ENCODE measurements at regions not wholly inside any gene's neighbourhood (a gene's known extent, or its start where the extent isn't known, plus 50 kb on each side); places are given as distances from the start of the nearest gene placed in this dataset.

- H3K36me3 ChIP-seq (ENCODE audit: control insufficient read depth in 2 of 2, insufficient read depth in 2 of 2, low read length in 1 of 2): no peaks in the 10 kb centered on the region
- no peak for DNase-seq (ENCODE audit: low read depth in 6 of 9, low spot score in 9 of 9)
- H3K4me1 ChIP-seq (ENCODE audit: control insufficient read depth in 2 of 2, insufficient read depth in 2 of 2, low read length in 2 of 2): no peaks in the 10 kb centered on the region
- peaks cover 0 to 5% of the 10 kb centered on the region in 2 donors for H3K9me3 ChIP-seq (ENCODE audit: control insufficient read depth in 2 of 2, insufficient read depth in 1 of 2, low read length in 1 of 2)
- no peak overlapping the region for H3K27ac ChIP-seq (ENCODE audit: low read depth in 1 of 2, low read length in 1 of 2)
- H3K27me3 ChIP-seq (ENCODE audit: control insufficient read depth in 2 of 2, insufficient read depth in 1 of 2, low read length in 1 of 2): no peaks in the 10 kb centered on the region
- H3K4me3 ChIP-seq (ENCODE audit: low read length in 2 of 2): no peak overlapping the region
Observed at GRCh38 chrX:87374324-87374723, 143.3 kb upstream of the KLHL4 start.

- Histone ChIP-seq H3K27ac (ENCODE audit: low read depth in 1 of 2, low read length in 1 of 2) (no peak overlapping the region), H3K27me3 (ENCODE audit: control insufficient read depth in 2 of 2, insufficient read depth in 1 of 2, low read length in 1 of 2) (no peaks in the 10 kb centered on the region), H3K4me1 (ENCODE audit: control insufficient read depth in 2 of 2, insufficient read depth in 2 of 2, low read length in 2 of 2) (no peaks in the 10 kb centered on the region), H3K9me3 (ENCODE audit: control insufficient read depth in 2 of 2, insufficient read depth in 1 of 2, low read length in 1 of 2) (no peaks in the 10 kb centered on the region), H3K4me3 (ENCODE audit: low read length in 2 of 2) (no peak overlapping the region), H3K36me3 (ENCODE audit: control insufficient read depth in 2 of 2, insufficient read depth in 2 of 2, low read length in 1 of 2) (no peaks in the 10 kb centered on the region)
- DNase-seq (ENCODE audit: low read depth in 6 of 9, low spot score in 9 of 9): no peak
- WGBS: 95% methylated on average over 4 of the region's 4 CpGs
Observed at GRCh38 chrX:87376896-87377295, 140.7 kb upstream of the KLHL4 start.

- no peak for DNase-seq (ENCODE audit: low read depth in 6 of 9, low spot score in 9 of 9)
- H3K36me3 ChIP-seq (ENCODE audit: control insufficient read depth in 2 of 2, insufficient read depth in 2 of 2, low read length in 1 of 2): no peaks in the 10 kb centered on the region
- H3K4me1 ChIP-seq (ENCODE audit: control insufficient read depth in 2 of 2, insufficient read depth in 2 of 2, low read length in 2 of 2): no peaks in the 10 kb centered on the region
- H3K27me3 ChIP-seq (ENCODE audit: control insufficient read depth in 2 of 2, insufficient read depth in 1 of 2, low read length in 1 of 2): no peaks in the 10 kb centered on the region
- no peaks in the 10 kb centered on the region for H3K9me3 ChIP-seq (ENCODE audit: control insufficient read depth in 2 of 2, insufficient read depth in 1 of 2, low read length in 1 of 2)
- no peak overlapping the region for H3K27ac ChIP-seq (ENCODE audit: low read depth in 1 of 2, low read length in 1 of 2)
- WGBS: 95% methylated on average over 1 of the region's 1 CpG
- no peak overlapping the region for H3K4me3 ChIP-seq (ENCODE audit: low read length in 2 of 2)
Observed at GRCh38 chrX:87388381-87388780, 129.2 kb upstream of the KLHL4 start.

- Histone ChIP-seq H3K27ac (ENCODE audit: low read depth in 1 of 2, low read length in 1 of 2) (no peak overlapping the region), H3K9me3 (ENCODE audit: control insufficient read depth in 2 of 2, insufficient read depth in 1 of 2, low read length in 1 of 2) (no peaks in the 10 kb centered on the region), H3K36me3 (ENCODE audit: control insufficient read depth in 2 of 2, insufficient read depth in 2 of 2, low read length in 1 of 2) (no peaks in the 10 kb centered on the region), H3K4me1 (ENCODE audit: control insufficient read depth in 2 of 2, insufficient read depth in 2 of 2, low read length in 2 of 2) (no peaks in the 10 kb centered on the region), H3K4me3 (ENCODE audit: low read length in 2 of 2) (no peak overlapping the region), H3K27me3 (ENCODE audit: control insufficient read depth in 2 of 2, insufficient read depth in 1 of 2, low read length in 1 of 2) (no peaks in the 10 kb centered on the region)
- 24% methylated on average over 1 of the region's 1 CpG for WGBS
- no peak for DNase-seq (ENCODE audit: low read depth in 6 of 9, low spot score in 9 of 9)
Observed at GRCh38 chrX:87391742-87392141, 125.9 kb upstream of the KLHL4 start.

- no peaks in the 10 kb centered on the region for H3K36me3 ChIP-seq (ENCODE audit: control insufficient read depth in 2 of 2, insufficient read depth in 2 of 2, low read length in 1 of 2)
- H3K4me3 ChIP-seq (ENCODE audit: low read length in 2 of 2): no peak overlapping the region
- H3K27me3 ChIP-seq (ENCODE audit: control insufficient read depth in 2 of 2, insufficient read depth in 1 of 2, low read length in 1 of 2): no peaks in the 10 kb centered on the region
- no peaks in the 10 kb centered on the region for H3K9me3 ChIP-seq (ENCODE audit: control insufficient read depth in 2 of 2, insufficient read depth in 1 of 2, low read length in 1 of 2)
- WGBS: 56% methylated on average over 2 of the region's 2 CpGs
- H3K4me1 ChIP-seq (ENCODE audit: control insufficient read depth in 2 of 2, insufficient read depth in 2 of 2, low read length in 2 of 2): no peaks in the 10 kb centered on the region
- DNase-seq (ENCODE audit: low read depth in 6 of 9, low spot score in 9 of 9): no peak
- H3K27ac ChIP-seq (ENCODE audit: low read depth in 1 of 2, low read length in 1 of 2): no peak overlapping the region
Observed at GRCh38 chrX:87392369-87392768, 125.2 kb upstream of the KLHL4 start.

- H3K27me3 ChIP-seq (ENCODE audit: control insufficient read depth in 2 of 2, insufficient read depth in 1 of 2, low read length in 1 of 2): no peaks in the 10 kb centered on the region
- no peak overlapping the region for H3K4me3 ChIP-seq (ENCODE audit: low read length in 2 of 2)
- H3K27ac ChIP-seq (ENCODE audit: low read depth in 1 of 2, low read length in 1 of 2): no peak overlapping the region
- no peak for DNase-seq (ENCODE audit: low read depth in 6 of 9, low spot score in 9 of 9)
- no peaks in the 10 kb centered on the region for H3K9me3 ChIP-seq (ENCODE audit: control insufficient read depth in 2 of 2, insufficient read depth in 1 of 2, low read length in 1 of 2)
- no peaks in the 10 kb centered on the region for H3K36me3 ChIP-seq (ENCODE audit: control insufficient read depth in 2 of 2, insufficient read depth in 2 of 2, low read length in 1 of 2)
- 76% methylated on average over 2 of the region's 2 CpGs for WGBS
- no peaks in the 10 kb centered on the region for H3K4me1 ChIP-seq (ENCODE audit: control insufficient read depth in 2 of 2, insufficient read depth in 2 of 2, low read length in 2 of 2)
Observed at GRCh38 chrX:87397103-87397886, 120.3 kb upstream of the KLHL4 start.

- Histone ChIP-seq H3K27ac (ENCODE audit: low read depth in 1 of 2, low read length in 1 of 2) (no peak overlapping the region), H3K9me3 (ENCODE audit: control insufficient read depth in 2 of 2, insufficient read depth in 1 of 2, low read length in 1 of 2) (no peaks in the 10 kb centered on the region), H3K27me3 (ENCODE audit: control insufficient read depth in 2 of 2, insufficient read depth in 1 of 2, low read length in 1 of 2) (no peaks in the 10 kb centered on the region), H3K4me3 (ENCODE audit: low read length in 2 of 2) (no peak overlapping the region), H3K36me3 (ENCODE audit: control insufficient read depth in 2 of 2, insufficient read depth in 2 of 2, low read length in 1 of 2) (no peaks in the 10 kb centered on the region), H3K4me1 (ENCODE audit: control insufficient read depth in 2 of 2, insufficient read depth in 2 of 2, low read length in 2 of 2) (no peaks in the 10 kb centered on the region)
- 90% methylated on average over 1 of the region's 1 CpG for WGBS
- no peak for DNase-seq (ENCODE audit: low read depth in 6 of 9, low spot score in 9 of 9)
Observed at GRCh38 chrX:87402256-87402655, 115.3 kb upstream of the KLHL4 start.

GRCh38 chrX:87403551-87403950 lies 114.1 kb upstream of the KLHL4 start:
- H3K27me3 ChIP-seq (ENCODE audit: control insufficient read depth in 2 of 2, insufficient read depth in 1 of 2, low read length in 1 of 2): no peaks in the 10 kb centered on the region
- whole genome bisulfite sequencing: 65% methylated on average over 4 of the region's 4 CpGs
- DNase-seq (ENCODE audit: low read depth in 6 of 9, low spot score in 9 of 9): no peak
- no peak overlapping the region for H3K27ac ChIP-seq (ENCODE audit: low read depth in 1 of 2, low read length in 1 of 2)
- no peak overlapping the region for H3K4me3 ChIP-seq (ENCODE audit: low read length in 2 of 2)
- no peaks in the 10 kb centered on the region for H3K36me3 ChIP-seq (ENCODE audit: control insufficient read depth in 2 of 2, insufficient read depth in 2 of 2, low read length in 1 of 2)
- no peaks in the 10 kb centered on the region for H3K9me3 ChIP-seq (ENCODE audit: control insufficient read depth in 2 of 2, insufficient read depth in 1 of 2, low read length in 1 of 2)
- no peaks in the 10 kb centered on the region for H3K4me1 ChIP-seq (ENCODE audit: control insufficient read depth in 2 of 2, insufficient read depth in 2 of 2, low read length in 2 of 2)

GRCh38 chrX:87409113-87409841 lies 108.3 kb upstream of the KLHL4 start:
- DNase-seq (ENCODE audit: low read depth in 6 of 9, low spot score in 9 of 9): no peak
- Histone ChIP-seq H3K4me3 (ENCODE audit: low read length in 2 of 2) (no peak overlapping the region), H3K27ac (ENCODE audit: low read depth in 1 of 2, low read length in 1 of 2) (no peak overlapping the region), H3K4me1 (ENCODE audit: control insufficient read depth in 2 of 2, insufficient read depth in 2 of 2, low read length in 2 of 2) (no peaks in the 10 kb centered on the region), H3K27me3 (ENCODE audit: control insufficient read depth in 2 of 2, insufficient read depth in 1 of 2, low read length in 1 of 2) (no peaks in the 10 kb centered on the region), H3K9me3 (ENCODE audit: control insufficient read depth in 2 of 2, insufficient read depth in 1 of 2, low read length in 1 of 2) (no peaks in the 10 kb centered on the region), H3K36me3 (ENCODE audit: control insufficient read depth in 2 of 2, insufficient read depth in 2 of 2, low read length in 1 of 2) (no peaks in the 10 kb centered on the region)
- WGBS: 88% methylated on average over 7 of the region's 7 CpGs

Data from thymus (tissue), 11 donors.